Colonic mucosa (tissue), 4 donors: ENCODE measurements at regions not wholly inside any gene's neighbourhood (a gene's known extent, or its start where the extent isn't known, plus 50 kb on each side); places are given as distances from the start of the nearest gene placed in this dataset.

Experiments used
- DNase-seq: peaks from one replicate; pipeline ENCODE4 v3.0.0-alpha.2; 2020
- H3K27ac ChIP-seq: fragments of 200-600 bp; one replicate; pipeline ENCODE4 v1.8.0; 2021
- H3K27me3 ChIP-seq: fragments of 200-600 bp; one replicate; pipeline ENCODE4 v1.8.0; 2021
- H3K36me3 ChIP-seq: fragments of 200-600 bp; one replicate; pipeline ENCODE4 v1.8.0; 2021
- H3K4me1 ChIP-seq: fragments of 200-600 bp; one replicate; pipeline ENCODE4 v1.8.0; 2021; ENCODE audit warnings: mild to moderate bottlenecking
- H3K4me3 ChIP-seq: fragments of 200-600 bp; one replicate; pipeline ENCODE4 v1.8.0; 2021
- H3K9ac ChIP-seq, 2 donors: one replicate each; pipeline ENCODE4 v1.7.0; 2013; ENCODE audit warnings: control low read depth in 2 of 2, low read depth in 2 of 2, low read length in 2 of 2
- H3K9me3 ChIP-seq: fragments of 200-600 bp; one replicate; pipeline ENCODE4 v1.8.0; 2021
- CTCF ChIP-seq: fragments of 200-600 bp; IDR thresholded peaks from one replicate; pipeline ENCODE4 v1.8.0; 2022; ENCODE audit warnings: antibody characterized with exemption, mild to moderate bottlenecking
- intact Hi-C: fragments of 100-400 bp; cut with DNase I; formaldehyde crosslinking; loops from one replicate; pipeline ENCODE4 v1.14.1; 2022
- donor health status: healthy.
- donor health status: DM: no; HTN: no; CAD: no.
- donor health status: DM: no; HTN: no; CAD: no.

- H3K9ac ChIP-seq = no peak overlapping the region
- H3K4me1 ChIP-seq = no peaks in the 10 kb centered on the region
- no peak overlapping the region for H3K27ac ChIP-seq
- intact Hi-C loops = no loop called here
- no peak for DNase-seq
- H3K27me3 ChIP-seq = no peaks in the 10 kb centered on the region
- H3K36me3 ChIP-seq = no peaks in the 10 kb centered on the region
- no peak for TF ChIP-seq CTCF
- H3K4me3 ChIP-seq = no peak overlapping the region
- no peaks in the 10 kb centered on the region for H3K9me3 ChIP-seq
Measured at GRCh38 chr4:178037459-178038214, 595.4 kb upstream of the AGA start.

GRCh38 chr4:178056996-178057395 lies 614.8 kb upstream of the AGA start:
- H3K27ac ChIP-seq = no peak overlapping the region
- H3K36me3 ChIP-seq = no peaks in the 10 kb centered on the region
- no peaks in the 10 kb centered on the region for H3K4me1 ChIP-seq
- no peaks in the 10 kb centered on the region for H3K27me3 ChIP-seq
- no peaks in the 10 kb centered on the region for H3K9me3 ChIP-seq
- DNase-seq = no peak
- intact Hi-C loops = no loop called here
- no peak overlapping the region for H3K9ac ChIP-seq
- no peak overlapping the region for H3K4me3 ChIP-seq
- no peak for TF ChIP-seq CTCF

GRCh38 chr4:178063568-178063967 lies 621.3 kb upstream of the AGA start:
- H3K9me3 ChIP-seq = no peaks in the 10 kb centered on the region
- H3K4me3 ChIP-seq = no peak overlapping the region
- H3K4me1 ChIP-seq = no peaks in the 10 kb centered on the region
- no peak overlapping the region for H3K9ac ChIP-seq
- no peaks in the 10 kb centered on the region for H3K27me3 ChIP-seq
- intact Hi-C loops = no loop called here
- no peak for DNase-seq
- no peaks in the 10 kb centered on the region for H3K36me3 ChIP-seq
- no peak for TF ChIP-seq CTCF
- no peak overlapping the region for H3K27ac ChIP-seq

GRCh38 chr4:178066338-178066941 lies 624.2 kb upstream of the AGA start:
- H3K27ac ChIP-seq = no peak overlapping the region
- no peak for DNase-seq
- H3K4me1 ChIP-seq = no peaks in the 10 kb centered on the region
- no peaks in the 10 kb centered on the region for H3K27me3 ChIP-seq
- intact Hi-C loops = no loop called here
- TF ChIP-seq CTCF = no peak
- H3K36me3 ChIP-seq = no peaks in the 10 kb centered on the region
- H3K9ac ChIP-seq = no peak overlapping the region
- H3K4me3 ChIP-seq = no peak overlapping the region
- H3K9me3 ChIP-seq = no peaks in the 10 kb centered on the region

- Histone ChIP-seq H3K27me3 (no peaks in the 10 kb centered on the region), H3K36me3 (no peaks in the 10 kb centered on the region), H3K4me3 (no peak overlapping the region), H3K9me3 (no peaks in the 10 kb centered on the region), H3K9ac (no peak overlapping the region), H3K27ac (no peak overlapping the region), H3K4me1 (no peaks in the 10 kb centered on the region)
- intact Hi-C loops = no loop called here
- DNase-seq = no peak
- no peak for TF ChIP-seq CTCF
Measured at GRCh38 chr4:178068136-178068535, 625.9 kb upstream of the AGA start.
